Suppressor macrophage (primary cell): ENCODE measurements at regions not wholly inside any gene's neighbourhood (a gene's known extent, or its start where the extent isn't known, plus 50 kb on each side); places are given as distances from the start of the nearest gene placed in this dataset.

Source experiments
- DNase-seq, 4 experiments: peaks; one replicate each; pipeline ENCODE4 v3.0.0-alpha.2; 2020 to 2022

- no peak for DNase-seq
Measured at GRCh38 chr17:15108992-15109391, 156.1 kb downstream of the PMP22 start.

GRCh38 chr17:15106540-15106939 is 158.6 kb downstream of the PMP22 start:
- no peak for DNase-seq

GRCh38 chr17:15103785-15104184 is 161.3 kb downstream of the PMP22 start:
- no peak for DNase-seq

GRCh38 chr17:15101175-15101574 is 164.0 kb downstream of the PMP22 start:
- DNase-seq = no peak

- DNase-seq = no peak
Measured at GRCh38 chr17:15096511-15096910, 168.6 kb downstream of the PMP22 start.

- no peak for DNase-seq
Measured at GRCh38 chr17:15095935-15096334, 169.2 kb downstream of the PMP22 start.

- no peak for DNase-seq
Measured at GRCh38 chr17:15092762-15093161, 172.4 kb downstream of the PMP22 start.

GRCh38 chr17:15092261-15092660 is 172.9 kb downstream of the PMP22 start:
- no peak for DNase-seq

GRCh38 chr17:15091825-15092224 is 173.3 kb downstream of the PMP22 start:
- DNase-seq = no peak

GRCh38 chr17:15090533-15090932 is 174.6 kb downstream of the PMP22 start:
- DNase-seq = no peak

GRCh38 chr17:15087946-15088345 is 177.2 kb downstream of the PMP22 start:
- DNase-seq = no peak

GRCh38 chr17:15086776-15087295 is 178.3 kb downstream of the PMP22 start:
- no peak for DNase-seq

- DNase-seq = no peak
Measured at GRCh38 chr17:15085890-15086677, 179.0 kb downstream of the PMP22 start.

GRCh38 chr17:15083225-15083624 is 181.9 kb downstream of the PMP22 start:
- DNase-seq = no peak

- DNase-seq = no peak
Measured at GRCh38 chr17:15081008-15081407, 184.1 kb downstream of the PMP22 start.

GRCh38 chr17:15078570-15078969 is 186.6 kb downstream of the PMP22 start:
- DNase-seq = no peak

GRCh38 chr17:15076991-15077663 is 188.0 kb downstream of the PMP22 start:
- DNase-seq = no peak

- no peak for DNase-seq
Measured at GRCh38 chr17:15051933-15052332, 213.2 kb downstream of the PMP22 start.

- DNase-seq = no peak
Measured at GRCh38 chr17:15049795-15050160, 215.3 kb downstream of the PMP22 start.

- DNase-seq = no peak
Measured at GRCh38 chr17:15048933-15049794, 216.0 kb downstream of the PMP22 start.

- DNase-seq = no peak
Measured at GRCh38 chr17:15048381-15048780, 216.7 kb downstream of the PMP22 start.

GRCh38 chr17:15042311-15042710 is 222.8 kb downstream of the PMP22 start:
- DNase-seq = no peak

- no peak for DNase-seq
Measured at GRCh38 chr17:15039366-15039765, 225.8 kb downstream of the PMP22 start.
